T-helper 2 cell treated with Interferon-gamma antibody and Interleukin-4, amounts not matched to agents 100 ng/mL and 5 ng/mL, for 36 hours (primary cell): ENCODE measurements at regions not wholly inside any gene's neighbourhood (a gene's known extent, or its start where the extent isn't known, plus 50 kb on each side); places are given as distances from the start of the nearest gene placed in this dataset.

ENCODE experiments used
- intact Hi-C: fragments of 100-400 bp; cut with micrococcal nuclease; formaldehyde crosslinking; loops from one replicate; pipeline ENCODE4 v1.15.1; 2023

- intact Hi-C loops = no loop called here
These were observed 210.9 kb downstream of the ESM1 start for GRCh38 chr5:54774281-54775170.

DNA sequence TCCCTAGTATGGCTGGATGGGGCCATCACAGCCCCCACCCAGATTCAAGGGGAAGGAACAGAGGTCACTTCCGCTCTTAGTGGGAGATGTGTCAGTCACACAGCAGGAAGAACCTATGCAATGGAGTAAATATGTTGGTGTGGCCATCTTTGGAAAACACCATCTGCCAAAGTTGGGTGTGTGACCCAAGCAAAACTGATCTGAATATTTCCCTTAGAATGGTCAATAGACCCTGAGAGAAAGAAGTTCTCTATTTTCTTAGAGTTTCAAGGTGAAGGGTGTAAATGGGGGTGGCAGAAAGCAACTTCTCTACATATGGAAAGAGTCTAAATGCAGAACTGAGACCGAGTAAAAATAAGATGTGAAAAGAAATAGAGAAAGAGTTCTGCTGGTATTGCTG, 212.7 kb downstream of the ESM1 start:
- intact Hi-C loops = no loop called here

DNA sequence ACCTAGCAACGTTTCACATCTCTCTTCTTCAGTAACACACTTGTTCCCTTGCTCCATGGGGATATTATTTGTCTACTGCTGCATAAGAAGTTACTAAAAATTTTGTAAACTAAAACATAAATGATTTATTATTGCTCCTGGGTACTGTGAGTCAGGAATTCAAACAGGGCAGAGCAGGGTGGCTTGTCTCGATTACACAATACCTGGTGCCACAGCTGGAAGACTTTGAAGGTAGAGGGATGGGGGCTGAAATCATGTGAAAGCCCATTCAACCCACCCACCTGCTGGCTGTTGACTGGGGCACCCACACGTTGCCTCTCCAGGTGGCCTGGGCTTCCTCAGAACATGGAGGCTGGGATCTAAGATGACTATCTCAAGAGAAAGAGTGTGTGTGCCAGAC, 213.2 kb downstream of the ESM1 start:
- intact Hi-C loops = no loop called here

- intact Hi-C loops = no loop called here
These were observed 215.6 kb downstream of the ESM1 start for GRCh38 chr5:54769746-54770145.

DNA sequence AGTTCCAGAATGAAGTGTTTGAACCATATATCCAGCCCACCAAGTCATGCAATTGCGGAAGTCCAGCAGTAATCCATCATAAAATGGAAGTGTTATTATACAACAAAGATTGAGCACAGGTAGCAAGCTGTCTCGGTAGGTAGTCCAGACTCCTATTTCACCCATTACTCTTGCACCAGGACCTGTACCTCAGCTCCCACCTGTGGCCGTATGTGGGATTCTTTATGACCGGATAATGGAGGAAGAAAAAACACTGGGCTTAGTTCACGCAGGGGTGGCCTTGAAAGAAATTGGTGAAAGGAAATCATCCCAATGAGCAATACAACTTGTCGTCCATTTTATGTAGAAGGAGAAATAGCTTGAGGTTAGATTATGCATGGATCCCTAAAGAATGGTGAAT, 216.3 kb downstream of the ESM1 start:
- intact Hi-C loops = no loop called here

GRCh38 chr5:54766748-54767147, 218.6 kb downstream of the ESM1 start:
- intact Hi-C loops = no loop called here

DNA sequence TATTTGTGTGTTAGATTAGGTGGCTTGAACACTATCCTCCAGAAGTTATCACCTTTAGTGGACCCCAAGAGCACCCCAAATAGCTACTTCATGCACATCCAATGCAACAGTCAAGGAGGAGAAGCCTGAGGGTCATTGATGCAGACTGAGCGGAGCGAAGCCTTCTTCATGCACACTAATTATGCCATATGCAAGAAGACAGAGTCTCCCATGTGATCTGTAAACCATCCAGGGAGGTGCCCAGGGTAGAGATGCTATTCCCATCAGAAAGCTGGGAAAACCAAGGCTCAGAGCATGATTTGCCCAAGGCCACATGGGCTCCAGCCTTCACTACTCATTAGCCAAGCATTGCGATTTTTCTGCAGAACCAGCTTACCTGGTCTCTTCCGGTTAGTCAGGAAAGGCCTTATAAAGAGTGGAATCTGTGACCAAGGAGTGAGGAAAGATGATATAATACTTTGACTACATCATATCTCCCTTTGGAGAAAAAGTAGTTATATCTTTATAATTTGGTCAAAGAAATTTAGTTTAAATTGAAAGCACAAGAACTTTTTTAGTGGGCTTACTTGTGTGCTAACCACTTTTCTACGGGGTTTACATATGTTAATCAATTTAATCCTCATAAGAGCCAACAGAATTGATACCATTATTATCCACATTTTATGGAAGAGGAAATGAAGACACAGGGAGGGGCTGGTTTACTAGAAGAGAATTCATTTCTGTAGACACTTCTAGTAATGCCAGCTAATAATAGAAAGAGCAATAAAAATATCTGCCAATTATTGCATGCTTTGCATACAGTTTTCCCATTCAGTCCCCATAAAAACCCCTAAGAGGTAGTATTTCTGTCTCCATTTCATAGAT, 220.0 kb downstream of the ESM1 start:
- intact Hi-C loops = no loop called here

DNA sequence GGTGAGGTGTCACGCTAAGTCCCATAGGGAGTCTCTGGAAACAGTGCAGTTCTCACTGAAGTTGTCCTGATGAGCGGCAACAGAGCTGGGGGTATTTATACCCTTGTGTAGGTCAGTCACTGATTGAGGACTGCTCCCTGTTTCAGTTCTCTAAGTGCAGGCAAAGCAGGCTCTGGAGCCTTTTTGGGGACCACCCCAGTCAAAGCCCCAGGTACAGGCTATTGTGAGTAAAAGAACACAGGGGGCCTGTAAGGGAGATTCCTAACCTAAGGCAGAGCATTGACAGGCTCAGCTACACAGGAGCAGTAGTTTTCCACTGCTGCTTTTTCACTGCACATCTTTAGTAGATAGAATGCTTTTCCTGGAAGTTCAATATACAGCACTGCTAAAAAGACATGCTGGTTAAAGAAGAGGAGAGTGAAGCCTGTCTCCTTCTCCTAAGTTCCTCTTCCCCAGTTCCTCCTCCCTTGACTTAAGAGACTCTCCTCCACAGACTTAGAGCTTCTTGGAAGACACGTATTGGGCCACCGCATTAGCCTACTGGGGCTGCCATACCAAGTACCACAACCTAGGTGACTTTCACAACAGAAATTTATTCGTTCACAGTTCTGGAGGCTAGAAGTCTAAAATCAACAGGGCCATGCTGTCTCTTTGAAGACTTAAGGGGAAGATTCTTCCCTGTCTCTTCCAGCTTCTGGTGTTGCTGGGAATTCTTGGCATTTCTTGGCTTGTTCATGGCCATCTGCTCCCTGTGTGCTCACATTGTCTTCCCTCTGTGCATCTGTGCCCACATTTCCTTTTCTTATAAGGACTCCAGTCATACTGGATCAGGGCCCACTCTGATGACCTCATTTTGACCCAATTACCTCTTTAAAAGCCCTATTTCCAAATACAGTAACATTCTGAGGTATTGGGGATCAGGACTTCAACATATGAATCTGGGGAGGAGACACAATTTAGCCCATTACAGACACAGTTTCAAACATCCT, 221.0 kb downstream of the ESM1 start:
- intact Hi-C loops = no loop called here

DNA sequence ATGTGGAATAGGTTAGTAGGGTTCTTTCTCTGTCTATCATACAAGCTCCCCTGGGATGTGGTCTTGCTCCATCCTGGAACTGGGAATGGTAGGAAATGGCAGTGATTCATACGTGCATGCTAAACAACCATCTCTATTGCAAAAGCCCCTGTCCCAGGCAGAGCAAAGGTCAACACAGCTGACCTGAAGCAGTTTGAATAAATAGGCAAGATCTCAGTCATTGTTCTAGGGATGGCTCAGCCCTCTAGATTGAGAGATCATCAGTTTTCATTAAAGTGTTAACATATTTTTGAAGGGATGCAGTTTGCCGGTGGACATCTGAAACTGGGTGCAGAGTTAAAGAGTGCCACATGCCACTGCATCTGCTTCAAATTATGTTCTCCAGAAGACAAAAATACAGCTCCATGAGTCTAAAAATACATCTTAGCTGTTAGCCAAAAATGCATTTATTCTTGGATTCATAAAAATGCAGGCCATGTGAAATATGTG, 224.1 kb downstream of the ESM1 start:
- intact Hi-C loops = no loop called here

- intact Hi-C loops = no loop called here
These were observed 225.0 kb downstream of the ESM1 start for GRCh38 chr5:54760182-54760935.

- intact Hi-C loops = no loop called here
These were observed 227.4 kb downstream of the ESM1 start for GRCh38 chr5:54758038-54758437.

DNA sequence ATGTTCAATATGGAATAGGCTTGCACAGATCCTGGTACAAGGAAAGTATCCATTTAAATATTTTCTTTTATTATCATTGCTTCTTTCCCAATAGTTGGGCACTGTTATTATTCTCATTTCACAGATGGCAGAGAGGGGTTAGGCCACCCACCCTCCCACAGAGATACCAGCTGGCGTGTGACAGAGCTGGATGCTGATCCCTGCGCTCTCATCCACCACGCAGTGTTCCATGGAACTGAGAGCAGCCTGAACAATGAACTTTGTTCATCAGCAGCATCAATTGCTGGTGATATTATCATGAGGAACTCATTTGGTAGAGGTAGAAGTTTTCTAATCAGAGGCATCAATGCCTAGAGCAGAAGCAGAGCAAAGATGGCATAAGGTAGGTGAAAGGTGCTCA, 227.9 kb downstream of the ESM1 start:
- intact Hi-C loops = no loop called here

- intact Hi-C loops = no loop called here
These were observed 228.5 kb downstream of the ESM1 start for GRCh38 chr5:54756796-54757402.

GRCh38 chr5:54756301-54756700, 229.1 kb downstream of the ESM1 start:
- intact Hi-C loops = no loop called here

DNA sequence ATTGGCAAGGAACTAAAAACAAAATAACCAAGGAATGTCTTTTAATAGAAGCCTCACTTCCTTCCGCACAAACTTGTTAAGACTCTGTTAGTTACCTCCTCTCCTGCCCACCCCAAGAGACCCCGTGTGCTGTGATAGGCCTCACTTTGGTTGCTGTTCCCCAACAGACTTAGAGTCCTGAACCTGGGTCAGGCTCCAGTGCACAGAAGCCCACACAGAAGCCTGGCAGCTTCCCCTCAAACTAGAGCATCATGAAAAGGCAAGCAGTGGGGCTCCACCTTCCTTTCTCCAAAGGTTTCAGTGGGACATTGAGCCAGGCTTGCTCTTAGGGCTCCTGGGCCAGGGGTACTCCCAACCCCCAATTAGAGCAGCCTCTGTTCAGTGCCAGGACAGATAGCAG, 230.5 kb downstream of the ESM1 start:
- intact Hi-C loops = loop anchor here (5.0 kb wide), 1 partner anchor 38 kb away; no protein-coding TSS in a partner anchor

- intact Hi-C loops = loop anchor here (5.0 kb wide), 1 partner anchor 37 kb away; no protein-coding TSS in a partner anchor
These were observed 231.0 kb downstream of the ESM1 start for GRCh38 chr5:54754420-54754819.

DNA sequence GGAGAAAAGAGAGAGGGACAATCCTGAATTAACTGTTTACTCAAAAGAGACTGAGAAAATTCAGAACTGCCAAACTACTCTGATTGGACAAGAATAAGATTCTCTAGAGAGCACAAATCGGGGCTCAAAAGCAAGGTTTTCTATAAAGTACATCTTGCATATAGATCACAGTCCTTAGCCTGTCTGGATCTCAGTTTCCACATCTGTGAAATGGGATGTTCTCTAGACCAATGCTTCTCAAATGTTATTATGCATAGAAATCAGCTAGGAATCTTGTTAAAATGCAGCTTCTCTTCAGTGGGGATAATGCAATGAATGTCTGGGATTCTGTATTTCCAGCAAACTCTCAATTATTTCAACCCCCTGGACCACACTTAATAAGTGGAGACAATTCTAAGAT, 231.6 kb downstream of the ESM1 start:
- intact Hi-C loops = loop anchor here (5.0 kb wide), 1 partner anchor 36 kb away; no protein-coding TSS in a partner anchor

DNA sequence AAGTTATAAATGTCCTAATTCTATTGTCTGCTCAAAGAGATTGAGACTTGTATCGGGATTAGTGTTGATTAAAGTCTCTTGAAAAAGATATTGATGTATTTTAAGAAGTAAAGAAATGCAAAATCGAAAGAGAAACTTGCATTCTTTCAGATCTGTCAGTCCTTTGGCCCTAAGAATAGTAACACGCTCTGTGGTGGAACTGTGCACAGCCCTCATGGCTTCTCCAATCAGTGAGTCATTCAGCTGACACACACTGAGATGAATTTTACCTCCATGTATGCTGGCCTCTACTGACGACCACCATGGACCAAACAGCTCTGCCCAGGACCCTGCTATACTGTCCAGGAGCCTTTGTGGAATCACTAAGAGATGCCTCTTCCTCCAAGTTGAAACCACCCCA, 232.4 kb downstream of the ESM1 start:
- intact Hi-C loops = loop anchor here (5.0 kb wide), 1 partner anchor 36 kb away; no protein-coding TSS in a partner anchor

GRCh38 chr5:54748527-54748926, 231.0 kb downstream of the SNX18 start:
- intact Hi-C loops = no loop called here
